B cell (primary cell): ENCODE measurements at regions not wholly inside any gene's neighbourhood (a gene's known extent, or its start where the extent isn't known, plus 50 kb on each side); places are given as distances from the start of the nearest gene placed in this dataset.

ENCODE experiments used
- ATAC-seq: fragments of 200-7000 bp; cut with Tn5 transposase; one replicate; pipeline ENCODE4 v1.10.0; 2021; ENCODE audit warnings: low read depth, mild to moderate bottlenecking, moderate number of reproducible peaks, moderate library complexity
- CTCF ChIA-PET: fragments of 350-600 bp; sonication (Branson Sonifier 250); formaldehyde crosslinking; loops from one replicate; lab custom pipeline; 2021; ENCODE audit warnings: antibody characterized with exemption, inconsistent platforms; lab: Charles Lee
- POLR2A ChIA-PET: fragments of 350-600 bp; sonication (Branson Sonifier 250); formaldehyde crosslinking; loops from one replicate; lab custom pipeline; 2021; ENCODE audit warnings: antibody characterized with exemption; lab: Charles Lee
- DNase-seq: peaks from one replicate; pipeline ENCODE4 v3.0.0; 2013
- H2AFZ ChIP-seq: 2 replicates; pipeline ENCODE4 v1.6.1; 2012; ENCODE audit warnings: mild to moderate bottlenecking, low read depth, low read length; ENCODE audit not compliant: insufficient read depth, poor library complexity, severe bottlenecking
- H3K27ac ChIP-seq, 2 donors: 1 replicate in 1 of 2; 2 replicates in 1 of 2; pipeline ENCODE4 v1.5.1; 2012 to 2013; ENCODE audit warnings: low read length in 2 of 2, mild to moderate bottlenecking in 2 of 2, moderate library complexity in 1 of 2
- H3K27me3 ChIP-seq, 4 experiments: fragments of 200-600 bp in 1 of 4; sonication (generic) in 1 of 4; replicated peaks in 1 of 4; 1 replicate in 2 of 4; 2 replicates in 2 of 4; pipeline versions ENCODE4 v1.6.1 to v1.7.0; 2013 to 2016; ENCODE audit warnings: low read length in 3 of 4, mild to moderate bottlenecking in 2 of 4, mixed read lengths in 1 of 4, moderate library complexity in 1 of 4; ENCODE audit not compliant: insufficient read depth in 4 of 4, control insufficient read depth in 3 of 4; ENCODE audit errors: control extremely low read depth in 1 of 4
- H3K36me3 ChIP-seq, 2 experiments: replicated peaks in 1 of 2; 1 replicate in 1 of 2; 2 replicates in 1 of 2; pipeline versions ENCODE4 v1.6.1 to v1.7.1; 2013; ENCODE audit warnings: low read length in 1 of 2; ENCODE audit not compliant: insufficient read depth in 2 of 2, control insufficient read depth in 1 of 2; ENCODE audit errors: control extremely low read depth in 1 of 2, extremely low read depth in 1 of 2
- H3K4me1 ChIP-seq, 2 donors: fragments of 200-600 bp in 1 of 2; sonication (generic) in 1 of 2; 1 replicate in 1 of 2; 2 replicates in 1 of 2; pipeline versions ENCODE4 v1.5.1 to v1.6.1; 2013 to 2017; ENCODE audit warnings: low read length in 2 of 2; ENCODE audit not compliant: control insufficient read depth in 2 of 2, insufficient read depth in 2 of 2
- H3K4me2 ChIP-seq: replicated peaks from 2 replicates; pipeline ENCODE3; 2012; ENCODE audit warnings: mild to moderate bottlenecking, low read depth, low read length; ENCODE audit not compliant: poor library complexity, severe bottlenecking
- H3K4me3 ChIP-seq, 5 experiments: fragments of 200-600 bp in 1 of 5; sonication (generic) in 1 of 5; 1 replicate in 3 of 5; 2 replicates in 2 of 5; pipeline versions ENCODE4 v1.5.1 to v1.7.0; 2011 to 2016; ENCODE audit warnings: low read length in 4 of 5, mild to moderate bottlenecking in 4 of 5, low read depth in 2 of 5, control low read depth in 1 of 5, moderate library complexity in 1 of 5; ENCODE audit not compliant: insufficient read depth in 1 of 5; ENCODE audit errors: control extremely low read depth in 1 of 5, extremely low read depth in 1 of 5
- H3K79me2 ChIP-seq: fragments of 200-600 bp; sonication (generic); one replicate; pipeline ENCODE4 v1.6.0; 2016; ENCODE audit warnings: low read length; ENCODE audit not compliant: control insufficient read depth, insufficient read depth
- H3K9ac ChIP-seq: fragments of 200-600 bp; sonication (generic); 2 replicates; pipeline ENCODE4 v1.6.1; 2017; ENCODE audit warnings: mild to moderate bottlenecking, low read length, moderate library complexity
- H3K9me3 ChIP-seq, 3 donors: one replicate each; pipeline versions ENCODE4 v1.6.1 to v1.7.1; 2013; ENCODE audit warnings: low read length in 2 of 3; ENCODE audit not compliant: control insufficient read depth in 2 of 3, insufficient read depth in 1 of 3; ENCODE audit errors: control extremely low read depth in 1 of 3
- H4K20me1 ChIP-seq: 2 replicates; pipeline ENCODE4 v1.6.0; 2012; ENCODE audit warnings: mild to moderate bottlenecking, low read length; ENCODE audit not compliant: insufficient read depth, control insufficient read depth, poor library complexity, severe bottlenecking
- H3K27ac Mint-ChIP-seq: one replicate; pipeline ENCODE4 v1.8.0; 2021; ENCODE audit warnings: mixed read lengths
- H3K27me3 Mint-ChIP-seq: one replicate; pipeline ENCODE4 v1.8.0; 2021; ENCODE audit warnings: mixed read lengths
- H3K4me1 Mint-ChIP-seq: one replicate; pipeline ENCODE4 v1.8.0; 2021; ENCODE audit warnings: mixed read lengths
- H3K4me3 Mint-ChIP-seq: one replicate; pipeline ENCODE4 v1.8.0; 2021; ENCODE audit warnings: mixed read lengths
- H3K9me3 Mint-ChIP-seq: one replicate; pipeline ENCODE4 v1.8.0; 2022; ENCODE audit warnings: mixed read lengths; ENCODE audit not compliant: insufficient read depth
- EZH2 ChIP-seq: IDR thresholded peaks from 2 replicates; pipeline ENCODE4 v1.6.1; 2012; ENCODE audit warnings: borderline replicate concordance, low read depth, mild to moderate bottlenecking, moderate library complexity, low read length; ENCODE audit not compliant: insufficient read depth, poor library complexity, severe bottlenecking
- WGBS: methylation state at CpG from one replicate; pipeline ENCODE4 v1.1.5; 2013; ENCODE audit warnings: missing lambda C conversion rate; ENCODE audit not compliant: insufficient coverage; 5-methylcytosine and 5-hydroxymethylcytosine counted together
- intact Hi-C: fragments of 100-400 bp; cut with micrococcal nuclease; formaldehyde crosslinking; loops from one replicate; pipeline ENCODE4 v1.10.0; 2022
- TF ChIP-seq, protein P1 (sequence below): fragments of 200-600 bp; IDR thresholded peaks from one replicate; pipeline ENCODE4 v1.8.0; 2022; ENCODE audit warnings: antibody characterized with exemption, mild to moderate bottlenecking

GRCh38 chr12:66962290-66962689 is 283.4 kb upstream of the GRIP1 start:
- Histone ChIP-seq H3K79me2 (no peaks in the 10 kb centered on the region), H3K4me2 (no peak overlapping the region), H4K20me1 (no peaks in the 10 kb centered on the region), H2AFZ (no peak overlapping the region), H3K36me3 (no peaks in the 10 kb centered on the region), H3K9me3 (no peaks in the 10 kb centered on the region), H3K27me3 (no peaks in the 10 kb centered on the region), H3K27ac (no peak overlapping the region), H3K4me3 (no peak overlapping the region), H3K4me1 (no peaks in the 10 kb centered on the region), H3K9ac (no peak overlapping the region)
- Mint-ChIP-seq H3K27ac (no peak overlapping the region), H3K9me3 (no peaks in the 10 kb centered on the region), H3K4me1 (no peaks in the 10 kb centered on the region), H3K27me3 (peaks cover 2% of the 10 kb centered on the region), H3K4me3 (no peak overlapping the region)
- TF ChIP-seq EZH2: no peak
- TF ChIP-seq, protein P1, sequence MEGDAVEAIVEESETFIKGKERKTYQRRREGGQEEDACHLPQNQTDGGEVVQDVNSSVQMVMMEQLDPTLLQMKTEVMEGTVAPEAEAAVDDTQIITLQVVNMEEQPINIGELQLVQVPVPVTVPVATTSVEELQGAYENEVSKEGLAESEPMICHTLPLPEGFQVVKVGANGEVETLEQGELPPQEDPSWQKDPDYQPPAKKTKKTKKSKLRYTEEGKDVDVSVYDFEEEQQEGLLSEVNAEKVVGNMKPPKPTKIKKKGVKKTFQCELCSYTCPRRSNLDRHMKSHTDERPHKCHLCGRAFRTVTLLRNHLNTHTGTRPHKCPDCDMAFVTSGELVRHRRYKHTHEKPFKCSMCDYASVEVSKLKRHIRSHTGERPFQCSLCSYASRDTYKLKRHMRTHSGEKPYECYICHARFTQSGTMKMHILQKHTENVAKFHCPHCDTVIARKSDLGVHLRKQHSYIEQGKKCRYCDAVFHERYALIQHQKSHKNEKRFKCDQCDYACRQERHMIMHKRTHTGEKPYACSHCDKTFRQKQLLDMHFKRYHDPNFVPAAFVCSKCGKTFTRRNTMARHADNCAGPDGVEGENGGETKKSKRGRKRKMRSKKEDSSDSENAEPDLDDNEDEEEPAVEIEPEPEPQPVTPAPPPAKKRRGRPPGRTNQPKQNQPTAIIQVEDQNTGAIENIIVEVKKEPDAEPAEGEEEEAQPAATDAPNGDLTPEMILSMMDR: no peak
- CTCF ChIA-PET: no interaction called here
- POLR2A ChIA-PET: no interaction called here
- DNase-seq: no peak
- ATAC-seq: no peak
- 86% methylated on average over 6 of the region's 9 CpGs for WGBS
- intact Hi-C loops: no loop called here

DNA sequence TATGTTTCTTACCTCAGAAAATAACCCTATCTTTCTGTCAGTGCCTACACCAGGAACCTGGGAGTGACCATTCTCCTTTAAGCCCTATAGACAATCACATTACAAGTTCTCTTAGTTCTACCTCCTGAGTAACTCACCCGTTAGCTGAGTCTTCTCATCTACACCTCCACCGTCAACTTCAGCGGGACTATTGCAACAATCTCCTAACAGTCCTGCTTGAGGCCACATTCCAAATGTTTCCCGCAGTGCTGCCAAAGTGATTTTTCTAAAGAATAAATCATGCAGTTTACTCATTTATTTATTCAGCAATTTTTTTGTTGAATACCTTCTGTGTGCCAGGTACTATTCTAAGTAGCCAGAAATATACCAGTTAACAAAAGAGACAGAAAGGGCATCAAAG is 285.0 kb upstream of the GRIP1 start:
- no peaks in the 10 kb centered on the region for H3K27me3 ChIP-seq
- WGBS: 100% methylated on average over 3 of the region's 4 CpGs
- peaks cover 2% of the 10 kb centered on the region for H3K27me3 Mint-ChIP-seq
- no peaks in the 10 kb centered on the region for H3K36me3 ChIP-seq
- DNase-seq: no peak
- H3K4me2 ChIP-seq: no peak overlapping the region
- H2AFZ ChIP-seq: no peak overlapping the region
- CTCF ChIA-PET: no interaction called here
- H3K27ac Mint-ChIP-seq: no peak overlapping the region
- intact Hi-C loops: no loop called here
- no peaks in the 10 kb centered on the region for H3K9me3 Mint-ChIP-seq
- no peak overlapping the region for H3K27ac ChIP-seq
- H3K4me3 Mint-ChIP-seq: no peak overlapping the region
- no peak overlapping the region for H3K4me3 ChIP-seq
- TF ChIP-seq, protein P1: no peak
- no peak for TF ChIP-seq EZH2
- no peaks in the 10 kb centered on the region for H3K4me1 ChIP-seq
- H3K4me1 Mint-ChIP-seq: no peaks in the 10 kb centered on the region
- H3K9me3 ChIP-seq: no peaks in the 10 kb centered on the region
- no peak overlapping the region for H3K9ac ChIP-seq
- POLR2A ChIA-PET: no interaction called here
- no peaks in the 10 kb centered on the region for H3K79me2 ChIP-seq
- ATAC-seq: no peak
- no peaks in the 10 kb centered on the region for H4K20me1 ChIP-seq
